ENCODE measurements at regions not wholly inside any gene's neighbourhood (a gene's known extent, or its start where the extent isn't known, plus 50 kb on each side); places are given as distances from the start of the nearest gene placed in this dataset.
"Not testable (repeated sequence)": the region's sequence is repeated elsewhere in the genome, so short reads cannot be mapped to it uniquely, and the experiment has no call there.

DNA sequence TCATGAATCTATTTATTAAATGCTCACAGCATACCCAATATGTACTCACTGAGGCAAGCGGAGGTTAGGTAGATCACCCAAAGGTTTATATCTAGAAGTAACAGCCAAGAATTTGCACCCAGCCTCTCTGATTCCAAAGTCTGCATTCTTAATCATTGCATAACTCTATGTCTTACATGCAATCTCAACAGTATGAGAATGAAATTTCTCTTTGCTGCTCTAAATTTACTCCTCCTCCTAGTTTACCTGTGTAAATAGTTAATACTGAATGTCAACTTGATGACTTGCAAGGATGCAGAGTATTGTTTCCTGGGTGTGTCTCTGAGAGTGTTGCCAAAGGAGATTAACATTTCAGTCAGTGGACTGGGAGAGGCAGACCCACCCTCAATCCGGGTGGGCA is 840.6 kb downstream of the BRINP3 start:
- no peak for DNase-seq

DNA sequence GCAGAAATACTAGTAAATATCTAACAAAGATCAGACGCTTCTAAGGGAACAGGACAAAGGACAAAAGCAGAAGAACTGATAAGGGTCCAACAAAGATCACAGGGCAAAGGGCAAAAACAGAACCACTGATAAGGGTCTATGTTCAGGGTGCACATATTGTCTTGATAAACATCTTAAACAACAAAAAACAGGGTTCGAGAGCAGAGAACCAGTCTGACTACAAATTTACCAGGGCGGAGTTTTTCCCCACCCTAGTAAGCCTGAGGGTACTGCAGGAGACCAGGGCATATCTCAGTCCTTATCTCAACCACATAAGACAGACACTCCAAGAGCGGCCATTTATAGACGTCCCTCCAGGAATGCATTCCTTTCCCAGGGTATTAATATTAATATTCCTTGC is 833.5 kb downstream of the BRINP3 start:
- not testable (repeated sequence) for DNase-seq

DNA sequence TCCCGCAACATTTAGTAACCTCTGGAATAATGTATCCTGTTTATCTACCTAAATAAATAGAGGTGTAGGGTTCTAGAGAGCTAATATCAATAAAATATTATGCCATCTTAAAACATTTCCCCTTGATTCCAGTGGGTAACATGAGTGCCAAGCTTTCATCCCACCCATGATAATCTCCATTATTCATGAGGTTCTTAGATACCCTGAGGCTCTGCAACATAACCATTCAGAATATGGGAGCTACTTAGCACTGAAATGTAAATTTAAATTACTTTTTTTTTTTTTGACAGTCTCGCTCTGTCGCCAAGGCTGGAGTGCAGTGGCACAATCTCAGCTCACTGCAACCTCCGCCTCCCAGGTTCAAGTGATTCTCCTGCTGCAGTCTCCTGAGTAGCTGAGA is 832.7 kb downstream of the BRINP3 start:
- DNase-seq: no peak

DNA sequence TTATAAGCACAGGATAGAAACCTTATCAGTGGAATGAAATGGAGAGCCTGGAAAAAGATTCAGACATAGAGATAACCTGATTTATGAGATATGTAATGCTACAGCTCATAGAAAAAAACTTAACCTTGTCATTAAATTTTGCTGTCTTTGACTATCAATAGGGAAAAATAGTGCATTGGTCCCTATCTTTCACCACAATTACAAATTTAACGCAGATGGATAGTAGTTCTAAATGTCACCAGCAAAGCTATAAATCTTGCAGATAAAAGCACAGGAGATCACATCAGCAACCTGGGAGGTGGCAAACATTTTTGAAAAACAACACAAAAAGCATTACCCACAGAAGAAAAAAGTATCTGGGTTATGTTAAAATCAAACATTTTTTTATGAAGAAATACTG is 831.6 kb downstream of the BRINP3 start:
- DNase-seq: no peak

DNA sequence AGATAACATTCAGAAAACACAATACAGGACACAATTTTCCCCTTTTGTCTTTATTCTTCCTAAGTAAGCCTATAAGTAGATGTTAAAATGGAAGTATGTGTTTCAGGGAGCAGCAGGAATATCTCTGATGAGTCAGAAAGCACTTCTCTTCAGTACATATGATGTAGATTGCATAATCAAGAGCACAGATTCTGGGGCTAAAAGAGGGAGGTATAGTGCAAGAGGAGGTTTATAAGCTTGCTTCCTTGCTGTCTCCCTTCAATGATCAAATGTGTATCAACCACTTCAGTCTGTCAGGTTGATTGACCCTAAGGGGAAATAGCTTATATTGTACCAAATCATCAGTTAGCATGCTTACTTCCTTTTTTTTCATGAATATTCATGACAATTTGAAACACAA is 822.8 kb downstream of the BRINP3 start:
- DNase-seq: no peak

DNA sequence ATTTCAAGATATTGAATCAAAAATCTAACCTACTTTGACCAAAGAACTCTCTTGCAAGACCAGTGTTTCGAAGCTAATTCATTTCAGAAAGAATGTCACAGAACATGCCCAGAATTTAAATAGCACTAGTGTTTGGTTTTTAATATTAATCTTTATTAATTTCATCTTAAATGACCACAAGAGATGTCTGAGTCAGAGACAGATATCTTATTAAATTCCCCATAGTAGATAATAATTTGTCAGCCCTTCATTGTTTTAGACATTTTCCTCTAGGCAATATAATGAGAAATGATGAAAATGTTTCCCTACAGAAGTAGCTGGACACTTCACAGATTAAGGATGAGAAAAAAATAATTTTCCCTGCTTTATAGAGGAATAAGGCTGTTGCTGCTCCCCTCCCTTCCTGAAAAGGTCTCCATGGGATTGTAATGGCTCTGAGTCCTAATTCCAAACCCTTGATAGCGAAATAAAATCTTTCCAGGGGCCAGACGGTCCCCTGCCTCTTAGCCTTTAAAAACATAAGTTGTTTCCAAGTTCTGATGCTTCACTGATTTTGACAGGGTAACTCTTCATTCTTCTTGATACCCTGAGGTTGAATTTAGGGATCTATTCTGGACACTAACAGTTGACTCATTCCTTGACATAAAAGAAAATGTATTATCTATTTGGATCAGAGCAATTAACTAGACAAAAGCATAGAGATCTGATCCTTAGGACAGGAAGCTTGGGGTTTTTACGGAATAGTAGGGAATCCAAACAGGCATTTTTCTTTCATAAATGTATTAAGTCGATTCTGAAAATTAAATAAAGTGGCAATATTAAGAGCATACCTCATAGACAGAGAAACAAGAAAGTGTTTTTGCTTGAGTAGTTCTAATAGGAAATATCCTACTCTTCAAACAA is 820.8 kb downstream of the BRINP3 start:
- no peak for DNase-seq

DNA sequence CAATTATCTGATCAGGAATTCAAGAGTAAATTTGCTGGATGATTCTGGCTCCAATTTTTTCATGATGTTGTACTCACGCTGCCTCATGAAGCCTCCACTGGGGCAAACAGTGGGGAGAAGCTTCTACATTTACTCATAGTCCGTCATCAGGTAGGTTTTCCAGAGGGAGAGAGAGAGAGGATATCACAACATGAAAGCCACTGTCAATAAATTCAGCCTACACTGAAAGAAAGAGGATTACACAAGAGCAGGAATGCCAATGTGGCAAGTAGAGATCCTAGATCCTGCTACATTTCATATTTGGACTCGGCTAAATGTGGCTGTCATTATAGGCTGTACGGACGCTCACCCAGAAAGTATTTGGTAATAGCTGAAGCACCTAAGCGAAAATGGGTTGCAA is 819.9 kb downstream of the BRINP3 start:
- DNase-seq: no peak

DNA sequence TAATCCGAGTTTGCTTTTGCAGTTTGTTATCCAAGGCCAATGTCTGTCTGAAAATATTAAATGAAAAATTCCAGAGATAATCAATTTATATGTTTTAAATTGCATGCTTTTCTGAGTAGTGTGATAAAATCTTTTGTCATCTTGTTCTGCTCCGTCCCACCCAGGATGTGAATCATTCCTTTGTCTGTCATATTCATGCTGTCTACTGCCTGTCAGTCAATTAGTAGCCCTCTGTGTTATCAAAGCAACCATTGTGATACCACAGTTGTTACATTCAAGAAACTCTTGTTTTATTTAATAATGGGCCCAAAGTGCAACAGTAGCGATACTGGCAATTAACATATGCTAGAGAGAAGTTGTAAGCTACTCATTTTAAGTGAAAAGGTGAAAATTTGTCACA is 819.3 kb downstream of the BRINP3 start:
- DNase-seq: no peak

DNA sequence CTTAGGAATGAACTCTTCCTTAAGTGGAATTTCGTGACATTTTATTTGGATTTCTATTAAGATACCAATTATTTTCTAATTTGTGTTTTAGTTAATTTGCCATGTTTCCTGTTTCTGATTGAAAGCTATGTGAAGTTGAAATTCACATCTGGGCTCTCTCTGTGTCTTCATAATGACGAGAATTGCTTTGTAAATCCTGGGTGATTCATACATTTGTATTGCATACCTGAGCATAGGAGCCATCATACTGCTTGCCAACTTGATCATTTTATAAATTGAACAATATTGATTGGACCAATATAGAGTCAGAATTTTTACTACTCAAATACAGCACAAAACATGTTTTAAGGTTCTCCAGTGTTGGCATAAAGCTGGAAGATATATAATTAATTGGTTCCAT is 817.9 kb downstream of the BRINP3 start:
- no peak for DNase-seq

DNA sequence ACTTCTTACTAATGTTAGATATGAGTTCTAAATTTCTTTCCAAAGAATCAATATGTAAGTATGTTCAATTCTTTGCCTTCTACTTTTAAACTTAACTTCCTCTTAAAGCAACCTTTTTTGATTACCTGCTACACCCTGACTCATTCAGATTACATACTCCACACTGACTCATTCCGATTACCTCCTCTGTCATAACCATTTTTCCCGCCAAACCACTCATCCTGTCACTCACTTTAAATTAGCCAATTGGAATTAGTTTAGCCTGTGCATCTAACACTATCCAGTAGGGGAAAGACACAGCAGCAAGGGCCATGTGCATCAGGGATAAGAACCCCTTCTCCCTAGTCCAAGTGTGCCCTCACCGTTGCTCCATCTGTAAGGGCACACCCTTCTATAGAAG is 815.5 kb downstream of the BRINP3 start:
- DNase-seq: no peak

DNA sequence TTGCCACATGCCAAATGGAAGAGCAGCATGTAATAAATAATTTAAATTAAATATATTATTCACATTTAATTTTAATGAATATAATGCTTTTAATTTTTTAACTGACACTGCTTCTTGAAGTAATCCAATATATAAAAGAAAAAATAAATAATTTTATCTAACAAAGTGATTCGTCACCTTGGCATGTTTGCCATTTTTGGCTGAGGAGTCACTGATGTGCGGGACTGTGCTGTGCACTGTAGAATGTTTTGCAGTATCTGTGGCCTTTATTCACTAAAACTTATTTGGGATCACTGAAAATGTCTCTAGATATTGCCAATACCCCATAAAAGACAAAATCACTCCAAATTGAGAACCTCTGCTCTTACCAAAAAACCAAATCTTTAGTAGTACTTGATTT is 807.8 kb downstream of the BRINP3 start:
- no peak for DNase-seq

DNA sequence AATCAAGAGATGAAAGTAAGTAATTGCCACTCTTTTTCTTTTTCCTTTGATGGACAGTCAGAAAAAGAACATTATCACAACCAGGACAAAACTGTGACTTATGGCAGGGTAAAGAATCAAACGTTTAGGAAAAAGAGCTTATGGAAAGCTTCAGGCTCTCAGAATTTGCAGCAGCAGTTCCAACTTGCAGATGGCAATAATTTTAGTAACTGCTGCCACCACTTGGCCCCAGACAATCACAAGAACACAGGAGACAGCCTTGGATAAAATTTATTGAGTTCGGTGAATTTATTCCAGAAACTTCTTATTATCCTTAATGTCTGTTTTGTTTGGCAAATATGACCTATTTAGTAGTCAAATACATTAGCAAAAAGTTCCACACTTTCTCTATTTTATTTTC is 804.4 kb downstream of the BRINP3 start:
- no peak for DNase-seq

DNA sequence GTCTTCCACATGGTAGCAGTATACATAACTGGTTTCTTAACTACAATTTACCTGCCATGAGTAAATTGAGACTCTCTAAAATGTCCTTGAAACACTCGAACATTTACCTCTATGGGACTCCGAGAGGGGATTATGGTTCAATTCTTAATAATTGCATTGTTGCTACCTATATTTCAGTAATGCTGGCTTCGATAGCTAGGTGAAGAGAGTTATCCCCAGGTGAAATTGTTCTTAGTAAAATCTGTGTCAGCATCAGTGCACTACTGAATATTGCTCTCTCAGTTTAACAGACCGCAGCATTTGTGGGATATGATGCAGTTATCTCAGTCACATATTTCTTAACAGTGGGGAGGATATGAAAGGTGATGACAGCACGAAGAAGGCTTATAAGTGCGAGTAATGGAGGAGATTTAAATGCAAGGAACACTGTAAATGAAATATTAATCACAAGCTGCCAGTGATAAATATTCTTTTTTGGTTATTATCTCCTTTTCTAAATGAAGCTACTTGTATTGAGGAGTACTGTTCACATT is 801.9 kb downstream of the BRINP3 start:
- DNase-seq: no peak

DNA sequence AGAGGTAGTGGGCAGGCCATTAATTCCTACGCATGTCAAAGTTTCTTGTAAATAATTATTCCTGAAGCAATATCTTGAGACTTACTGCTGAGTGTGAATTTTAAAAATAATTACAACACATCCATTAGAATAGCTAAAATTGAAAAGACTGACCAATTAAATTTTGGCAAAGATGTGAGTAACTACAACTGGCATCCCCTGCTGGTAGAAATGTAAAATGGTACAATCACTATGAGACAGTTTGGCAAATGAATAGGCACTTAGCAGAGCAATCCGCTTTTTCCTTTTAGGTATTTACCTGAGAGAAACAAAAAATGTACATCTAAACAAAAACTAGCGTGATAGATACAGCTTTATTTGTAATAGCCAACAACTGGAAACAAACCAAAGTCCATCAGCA is 798.9 kb downstream of the BRINP3 start:
- DNase-seq: no peak

DNA sequence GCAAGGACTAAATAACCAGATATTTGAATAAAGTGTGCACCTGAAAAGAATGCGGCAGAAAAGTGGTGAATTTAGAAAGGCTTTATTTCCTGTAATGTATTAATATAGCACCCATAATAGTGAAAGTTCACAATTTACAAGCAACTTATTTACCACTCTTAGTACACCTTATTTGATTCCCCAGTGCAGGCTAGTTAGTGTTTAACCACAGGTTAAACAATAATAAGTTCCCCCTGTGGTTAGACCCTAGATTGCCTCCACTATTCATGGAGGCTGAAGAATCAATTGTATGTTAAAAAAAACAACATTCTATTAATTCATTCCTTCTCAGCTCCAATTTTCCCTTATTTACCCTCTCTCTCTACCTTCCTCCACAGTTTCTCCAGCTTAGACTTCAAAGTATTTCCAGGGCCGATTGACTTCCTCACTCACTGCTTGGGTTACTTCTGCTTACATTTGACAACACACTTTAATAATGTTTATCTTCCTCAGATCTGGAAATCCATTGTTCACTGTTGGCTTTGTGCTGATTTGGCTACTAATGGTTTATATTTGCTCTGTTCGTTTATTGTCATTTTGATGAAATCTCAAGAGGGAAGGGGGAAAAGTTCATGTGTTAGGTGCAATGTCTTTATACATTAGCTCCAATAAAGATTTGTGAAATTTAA is 796.3 kb downstream of the BRINP3 start:
- DNase-seq: no peak

DNA sequence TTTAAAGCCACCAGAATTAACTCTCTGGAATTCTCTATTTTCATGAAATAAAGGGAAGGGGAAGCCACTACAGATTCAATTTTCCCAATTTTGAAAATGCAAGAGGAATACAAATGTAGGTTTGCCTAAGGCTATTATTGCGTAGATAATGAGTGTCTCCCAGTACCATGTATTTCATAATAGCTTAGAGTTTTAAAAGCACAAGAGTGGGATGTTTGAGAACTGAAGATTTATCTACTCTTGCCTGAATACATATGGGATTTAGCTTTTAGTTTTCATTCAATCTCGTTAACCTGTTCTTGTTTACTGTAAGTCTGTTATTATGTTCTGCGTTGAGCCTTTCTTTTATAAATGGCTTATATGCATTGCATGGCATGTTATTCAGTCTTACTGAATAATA is 795.1 kb downstream of the BRINP3 start:
- no peak for DNase-seq

DNA sequence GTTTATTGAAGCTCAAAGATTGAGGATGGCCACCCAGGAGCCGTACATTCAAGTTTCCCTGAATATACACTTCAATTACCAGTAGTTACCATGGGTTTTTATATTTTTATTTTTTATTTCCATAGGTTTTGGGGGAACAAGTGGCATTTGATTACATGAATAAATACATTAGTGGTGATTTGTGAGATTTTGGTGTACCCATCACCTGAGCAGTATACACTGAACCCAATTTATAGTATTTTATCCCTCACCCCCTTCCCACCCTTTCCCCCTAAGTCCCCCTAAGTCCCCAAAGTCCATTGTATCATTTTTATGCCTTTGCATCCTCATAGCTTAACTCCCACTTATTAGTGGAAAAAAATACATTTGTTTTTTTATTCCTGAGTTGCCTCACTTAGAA is 791.4 kb downstream of the BRINP3 start:
- no peak for DNase-seq

DNA sequence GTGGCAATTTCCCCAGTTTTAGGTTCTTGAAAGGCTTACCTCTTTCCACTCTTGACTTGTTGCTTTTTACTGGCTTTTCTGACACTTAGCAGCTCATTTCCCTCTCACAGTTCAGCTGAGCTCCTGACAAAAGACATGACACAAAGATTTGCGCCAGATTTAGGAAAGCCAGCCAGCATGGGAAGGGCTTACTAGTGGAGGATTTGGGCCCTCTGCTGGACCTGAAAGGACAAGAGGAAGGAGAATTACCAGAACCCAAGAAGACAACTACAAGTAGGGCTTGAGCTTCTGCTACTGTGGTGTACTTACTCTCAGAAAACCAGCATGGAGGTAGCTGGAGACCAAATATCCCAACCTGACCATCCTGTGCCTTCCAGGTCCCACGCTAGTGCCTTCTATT is 784.5 kb downstream of the BRINP3 start:
- DNase-seq: no peak

DNA sequence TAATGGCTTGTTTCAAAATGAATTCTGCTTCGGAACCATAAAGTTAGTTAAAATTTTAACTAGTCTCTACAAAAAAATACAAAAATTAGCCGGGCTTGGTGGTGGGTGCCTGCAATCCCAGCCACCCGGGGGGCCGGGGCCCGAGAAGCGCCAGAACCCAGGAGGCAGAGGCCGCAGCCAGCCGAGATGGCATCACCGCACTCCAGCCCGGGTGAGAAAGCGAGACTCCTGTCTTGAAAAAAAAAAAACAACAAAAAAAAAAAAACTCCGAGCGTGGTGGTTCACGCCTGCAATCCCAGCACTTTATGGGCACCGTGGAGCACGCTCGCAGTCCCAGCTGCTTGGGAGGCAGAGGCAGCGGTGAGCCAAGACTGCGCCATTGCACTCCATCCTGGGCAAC is 781.4 kb downstream of the BRINP3 start:
- no peak for DNase-seq

DNA sequence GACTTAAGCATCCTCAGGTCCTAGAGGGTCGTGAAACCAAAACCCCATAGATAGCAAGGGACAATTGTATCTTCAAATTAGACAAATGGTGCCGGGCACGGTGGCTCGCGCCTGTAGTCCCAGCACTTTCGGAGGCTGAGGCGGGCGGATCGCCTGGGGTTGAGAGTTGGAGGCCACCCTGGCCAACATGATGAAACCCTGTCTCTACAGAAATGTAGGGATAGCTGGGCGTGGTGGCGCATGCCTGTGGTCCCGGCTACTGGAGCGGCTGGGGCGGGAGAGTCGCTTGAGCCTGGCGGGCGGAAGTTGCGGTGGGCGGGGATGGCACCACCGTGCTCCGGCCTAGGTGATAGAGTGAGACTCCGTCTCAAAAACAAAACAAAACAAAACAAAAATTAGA is 780.6 kb downstream of the BRINP3 start:
- DNase-seq: no peak

DNA sequence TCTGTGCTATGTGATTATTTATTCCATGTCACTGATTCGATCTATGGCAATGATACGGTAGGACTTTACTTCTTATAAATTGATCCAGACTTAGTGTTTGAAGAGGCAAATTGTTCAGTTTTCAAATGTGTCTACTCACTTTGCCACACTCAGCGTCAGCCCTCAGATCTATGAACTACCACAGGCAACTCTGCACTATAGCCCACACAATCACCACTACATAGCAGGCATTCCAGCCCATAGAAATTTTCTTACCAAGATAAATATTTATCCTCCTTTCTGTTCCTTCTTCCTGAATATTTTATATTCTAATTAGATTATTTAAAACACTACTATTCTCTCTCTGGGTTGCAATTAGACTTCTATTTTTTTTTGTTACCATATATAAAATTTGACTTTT is 776.1 kb downstream of the BRINP3 start:
- no peak for DNase-seq

DNA sequence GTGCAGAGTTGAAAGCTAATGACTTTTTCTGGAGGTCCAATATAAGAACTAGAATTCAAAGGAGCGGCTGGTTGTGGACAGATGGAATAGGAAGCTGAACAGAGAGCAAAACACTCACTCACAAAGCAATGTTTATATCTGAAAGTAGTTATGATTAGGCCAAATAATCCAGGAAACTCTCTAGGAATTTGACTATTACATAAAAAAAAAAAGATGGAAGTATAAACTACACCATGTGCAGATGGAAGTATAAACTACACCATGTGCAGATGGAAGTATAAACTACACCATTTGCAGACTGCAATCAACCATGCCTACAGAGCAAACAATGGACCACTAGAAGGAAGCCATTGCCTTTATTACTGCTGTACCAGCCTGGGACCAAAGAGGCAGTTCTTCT is 771.1 kb downstream of the BRINP3 start:
- DNase-seq: no peak

DNA sequence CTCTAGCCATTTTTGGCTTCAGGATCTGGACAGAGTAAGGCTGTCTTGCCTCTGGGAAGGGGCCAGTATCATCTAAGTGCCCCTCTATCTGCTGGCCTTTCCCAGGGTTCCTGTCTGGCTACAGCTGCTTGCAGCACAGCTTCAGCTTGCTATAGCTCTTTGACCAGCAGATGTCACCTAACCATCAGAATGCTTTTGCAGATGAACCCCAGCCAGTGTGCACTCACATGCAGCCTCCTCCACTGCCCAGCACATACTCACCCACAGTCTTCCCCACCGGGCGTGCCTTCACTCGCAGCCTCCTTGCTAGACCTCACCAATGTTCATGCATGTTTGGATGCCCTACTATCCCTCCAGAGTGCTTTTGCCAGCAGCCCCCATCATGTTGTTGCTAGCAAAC is 769.0 kb downstream of the BRINP3 start:
- no peak for DNase-seq

DNA sequence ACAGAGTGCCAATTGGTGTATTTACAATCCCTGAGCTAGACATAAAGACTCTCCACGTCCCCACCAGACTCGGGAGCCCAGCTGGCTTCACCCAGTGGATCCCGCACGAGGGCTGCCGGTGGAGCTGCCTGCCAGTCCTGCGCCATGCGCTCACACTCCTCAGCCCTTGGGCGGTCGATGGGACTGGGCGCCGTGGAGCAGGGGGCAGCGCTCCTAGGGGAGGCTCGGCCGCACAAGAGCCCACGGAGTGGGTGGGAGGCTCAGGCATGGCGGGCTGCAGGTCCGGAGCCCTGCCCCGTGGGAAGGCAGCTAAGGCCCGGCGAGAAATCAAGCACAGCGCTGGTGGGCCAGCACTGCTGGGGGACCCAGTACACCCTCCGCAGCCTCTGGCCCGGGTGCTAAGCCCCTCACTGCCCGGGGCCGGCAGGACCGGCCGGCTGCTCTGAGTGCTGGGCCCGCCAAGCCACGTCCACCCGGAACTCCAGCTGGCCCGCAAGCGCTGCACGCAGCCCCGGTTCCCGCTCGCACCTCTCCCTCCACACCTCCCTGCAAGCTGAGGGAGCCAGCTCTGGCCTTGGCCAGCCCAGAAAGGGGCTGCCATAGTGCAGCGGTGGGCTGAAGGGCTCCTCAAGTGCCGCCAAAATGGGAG is 759.4 kb downstream of the BRINP3 start:
- DNase-seq: not testable (repeated sequence)
